ENCODE measurements at regions not wholly inside any gene's neighbourhood (a gene's known extent, or its start where the extent isn't known, plus 50 kb on each side); places are given as distances from the start of the nearest gene placed in this dataset.

DNA sequence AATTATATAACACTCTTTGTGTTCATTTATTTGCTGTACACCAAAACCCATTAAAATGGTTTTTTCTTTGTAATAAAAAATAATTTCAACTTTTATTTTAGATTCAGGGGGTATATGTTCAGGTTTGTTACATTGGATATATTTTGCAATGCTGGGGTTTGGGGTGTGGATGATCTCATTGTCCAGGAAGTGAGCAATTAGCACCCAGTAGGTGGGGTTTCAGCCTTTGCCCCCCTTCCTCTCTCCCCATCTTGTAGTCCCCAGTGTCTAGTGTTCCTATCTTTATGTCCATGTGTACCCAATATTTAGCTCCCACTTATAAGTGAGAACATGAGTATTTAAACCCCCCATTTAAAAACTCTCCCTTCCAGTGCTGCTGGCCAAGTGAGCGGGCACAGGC lies 184.6 kb downstream of the RHOU start:
- no peak for TF ChIP-seq POLR2AphosphoS5 (IDR thresholded peaks at IDR 0.05)
- TF ChIP-seq, protein P1, sequence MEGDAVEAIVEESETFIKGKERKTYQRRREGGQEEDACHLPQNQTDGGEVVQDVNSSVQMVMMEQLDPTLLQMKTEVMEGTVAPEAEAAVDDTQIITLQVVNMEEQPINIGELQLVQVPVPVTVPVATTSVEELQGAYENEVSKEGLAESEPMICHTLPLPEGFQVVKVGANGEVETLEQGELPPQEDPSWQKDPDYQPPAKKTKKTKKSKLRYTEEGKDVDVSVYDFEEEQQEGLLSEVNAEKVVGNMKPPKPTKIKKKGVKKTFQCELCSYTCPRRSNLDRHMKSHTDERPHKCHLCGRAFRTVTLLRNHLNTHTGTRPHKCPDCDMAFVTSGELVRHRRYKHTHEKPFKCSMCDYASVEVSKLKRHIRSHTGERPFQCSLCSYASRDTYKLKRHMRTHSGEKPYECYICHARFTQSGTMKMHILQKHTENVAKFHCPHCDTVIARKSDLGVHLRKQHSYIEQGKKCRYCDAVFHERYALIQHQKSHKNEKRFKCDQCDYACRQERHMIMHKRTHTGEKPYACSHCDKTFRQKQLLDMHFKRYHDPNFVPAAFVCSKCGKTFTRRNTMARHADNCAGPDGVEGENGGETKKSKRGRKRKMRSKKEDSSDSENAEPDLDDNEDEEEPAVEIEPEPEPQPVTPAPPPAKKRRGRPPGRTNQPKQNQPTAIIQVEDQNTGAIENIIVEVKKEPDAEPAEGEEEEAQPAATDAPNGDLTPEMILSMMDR (IDR thresholded peaks at IDR 0.05), result no peak
- TF ChIP-seq POLR2A (IDR thresholded peaks at IDR 0.05), result no peak

Measured in breast epithelium (tissue), 3 donors.